ENCODE measurements at regions not wholly inside any gene's neighbourhood (a gene's known extent, or its start where the extent isn't known, plus 50 kb on each side); places are given as distances from the start of the nearest gene placed in this dataset.

DNA sequence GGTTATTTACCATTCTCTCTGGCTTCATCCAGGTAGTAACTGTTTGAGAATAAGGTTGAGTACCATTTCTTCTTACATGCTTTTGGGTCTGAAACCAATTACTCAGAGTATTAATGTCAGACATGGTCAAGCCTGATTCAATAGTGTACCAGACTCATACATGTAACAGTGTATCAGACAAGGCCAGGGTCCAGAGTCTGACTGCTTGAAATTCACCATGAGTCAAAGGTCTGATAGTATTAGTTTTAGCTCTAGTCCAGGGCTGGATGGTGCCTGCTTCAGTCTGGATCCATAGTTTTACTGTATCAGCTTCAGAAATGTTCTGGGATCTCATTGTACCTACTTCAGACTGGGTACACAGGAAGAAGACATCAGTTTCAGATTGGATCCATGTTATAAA, 394.4 kb downstream of the TSPY10 start:
- TF ChIP-seq, protein P1, sequence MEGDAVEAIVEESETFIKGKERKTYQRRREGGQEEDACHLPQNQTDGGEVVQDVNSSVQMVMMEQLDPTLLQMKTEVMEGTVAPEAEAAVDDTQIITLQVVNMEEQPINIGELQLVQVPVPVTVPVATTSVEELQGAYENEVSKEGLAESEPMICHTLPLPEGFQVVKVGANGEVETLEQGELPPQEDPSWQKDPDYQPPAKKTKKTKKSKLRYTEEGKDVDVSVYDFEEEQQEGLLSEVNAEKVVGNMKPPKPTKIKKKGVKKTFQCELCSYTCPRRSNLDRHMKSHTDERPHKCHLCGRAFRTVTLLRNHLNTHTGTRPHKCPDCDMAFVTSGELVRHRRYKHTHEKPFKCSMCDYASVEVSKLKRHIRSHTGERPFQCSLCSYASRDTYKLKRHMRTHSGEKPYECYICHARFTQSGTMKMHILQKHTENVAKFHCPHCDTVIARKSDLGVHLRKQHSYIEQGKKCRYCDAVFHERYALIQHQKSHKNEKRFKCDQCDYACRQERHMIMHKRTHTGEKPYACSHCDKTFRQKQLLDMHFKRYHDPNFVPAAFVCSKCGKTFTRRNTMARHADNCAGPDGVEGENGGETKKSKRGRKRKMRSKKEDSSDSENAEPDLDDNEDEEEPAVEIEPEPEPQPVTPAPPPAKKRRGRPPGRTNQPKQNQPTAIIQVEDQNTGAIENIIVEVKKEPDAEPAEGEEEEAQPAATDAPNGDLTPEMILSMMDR (IDR thresholded peaks at IDR 0.05): no peak

DNA sequence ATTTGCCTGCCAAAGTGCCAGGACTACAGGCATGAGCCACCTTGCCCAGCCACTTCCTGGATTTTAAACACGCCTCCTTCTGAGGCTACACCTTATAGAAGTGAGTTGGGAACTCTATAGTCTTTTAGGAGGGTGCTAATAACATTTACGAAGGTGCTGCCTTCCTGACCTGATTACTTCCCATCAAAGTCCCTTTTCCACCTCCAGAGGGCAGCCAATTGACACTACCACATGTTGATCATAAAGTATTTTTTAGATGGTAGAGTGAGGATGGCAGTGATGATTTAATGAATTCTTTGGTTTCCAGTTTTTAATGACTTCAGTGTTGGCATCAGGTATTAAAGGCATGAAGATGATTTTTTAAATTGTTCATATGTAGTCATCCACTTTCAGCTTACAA, 440.7 kb downstream of the TSPY10 start:
- TF ChIP-seq, protein P1 (IDR thresholded peaks at IDR 0.05): peak; percentile 25; the same call in 1 of the 2 replicates

Measured in LNCAP (cell line).